ENCODE measurements at regions not wholly inside any gene's neighbourhood (a gene's known extent, or its start where the extent isn't known, plus 50 kb on each side); places are given as distances from the start of the nearest gene placed in this dataset.

DNA sequence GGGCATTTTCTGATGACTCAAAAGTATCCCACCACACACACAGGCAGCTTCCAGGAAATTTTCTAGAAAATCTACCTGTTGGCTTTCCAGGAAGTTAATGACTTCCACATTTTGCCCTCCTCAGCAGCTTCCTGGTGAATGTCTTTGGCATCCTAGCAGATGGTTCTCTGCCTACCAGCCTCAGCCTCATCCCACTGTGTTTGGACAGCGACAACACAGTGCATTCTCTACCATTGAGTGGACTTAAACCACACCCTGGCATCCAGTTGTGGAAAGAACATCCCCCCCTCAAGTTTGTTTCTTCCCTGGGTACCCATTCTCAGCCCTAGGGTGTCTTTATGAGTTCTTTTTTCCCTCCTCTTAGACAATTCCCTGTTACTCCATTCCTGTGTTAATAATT is 50.8 kb upstream of the GADL1 start:
- Histone ChIP-seq H3K79me2 (ENCODE audit: control insufficient read depth, insufficient read depth, low read length, poor library complexity) (no peaks in the 10 kb centered on the region), H3K4me2 (ENCODE audit: low read length) (no peak overlapping the region), H3K27me3 (ENCODE audit: insufficient read depth, low read length) (no peaks in the 10 kb centered on the region), H2BK12ac (ENCODE audit: low read length) (peak overlapping the region; percentile 72), H2BK120ac (ENCODE audit: insufficient read depth, low read length, poor library complexity) (no peak overlapping the region), H3K9ac (ENCODE audit: low read length) (no peak overlapping the region), H3K9me3 (ENCODE audit: insufficient read depth, low read depth, low read length) (no peaks in the 10 kb centered on the region), H2AK5ac (ENCODE audit: low read length) (no peak overlapping the region), H3K36me3 (ENCODE audit: control insufficient read depth in 1 of 2, insufficient read depth in 2 of 2, low read length in 2 of 2) (no peaks in the 10 kb centered on the region), H4K91ac (ENCODE audit: low read depth, low read length) (peak overlapping the region; percentile 45), H3K4me1 (ENCODE audit: control insufficient read depth in 1 of 2, insufficient read depth in 2 of 2, low read length in 2 of 2) (peaks cover 3 to 11% of the 10 kb centered on the region in 2 experiments), H3K27ac (ENCODE audit: low read depth, low read length) (peak overlapping the region; percentile 24), H2BK5ac (ENCODE audit: low read depth, low read length, poor library complexity) (peak overlapping the region; percentile 23), H3K4me3 (ENCODE audit: low read depth, low read length) (no peak overlapping the region), H3K4ac (ENCODE audit: low read depth, low read length) (no peak overlapping the region), H4K12ac (ENCODE audit: low read depth, low read length) (no peak overlapping the region), H4K8ac (ENCODE audit: low read depth, low read length) (peak overlapping the region; percentile 18), H2AFZ (ENCODE audit: insufficient read depth, low read length, poor library complexity) (no peak overlapping the region), H3K14ac (ENCODE audit: low read length) (no peak overlapping the region), H3K23ac (ENCODE audit: low read length) (no peak overlapping the region), H3K18ac (ENCODE audit: low read length) (no peak overlapping the region), H3K79me1 (ENCODE audit: low read length) (peaks cover 5% of the 10 kb centered on the region)
- DNase-seq, result no peak
- WGBS (ENCODE audit: extremely low coverage, insufficient coverage, insufficient read length), result no CpG with 5 or more reads among the region's 1 CpG

DNA sequence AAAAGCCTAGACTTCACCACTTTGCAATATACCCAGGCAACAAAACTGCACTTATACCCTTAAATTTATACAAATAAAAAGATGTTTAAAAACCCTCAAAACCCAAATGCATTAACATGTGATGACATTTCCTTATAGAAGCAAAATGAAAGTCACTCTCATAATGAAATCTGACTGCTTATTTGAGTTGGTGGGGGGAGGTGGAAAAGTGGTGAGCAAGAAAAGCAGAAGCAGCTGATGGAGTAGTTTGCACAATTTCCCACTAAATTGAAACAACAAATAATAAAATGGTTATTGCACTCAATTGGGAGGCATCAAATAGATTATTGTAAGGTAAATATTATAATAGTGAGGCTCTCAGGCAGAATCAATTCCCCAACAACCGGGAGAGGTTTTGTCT is 54.0 kb upstream of the GADL1 start:
- H3K36me3 ChIP-seq (ENCODE audit: control insufficient read depth in 1 of 2, insufficient read depth in 2 of 2, low read length in 2 of 2), result no peaks in the 10 kb centered on the region
- H3K79me2 ChIP-seq (ENCODE audit: control insufficient read depth, insufficient read depth, low read length, poor library complexity), result no peaks in the 10 kb centered on the region
- no peak overlapping the region for H4K12ac ChIP-seq (ENCODE audit: low read depth, low read length)
- no peak overlapping the region for H2BK12ac ChIP-seq (ENCODE audit: low read length)
- no peaks in the 10 kb centered on the region for H3K9me3 ChIP-seq (ENCODE audit: insufficient read depth, low read depth, low read length)
- no peak overlapping the region for H3K9ac ChIP-seq (ENCODE audit: low read length)
- H3K79me1 ChIP-seq (ENCODE audit: low read length), result peaks cover 5% of the 10 kb centered on the region
- H3K4me3 ChIP-seq (ENCODE audit: low read depth, low read length), result no peak overlapping the region
- no peak overlapping the region for H3K27ac ChIP-seq (ENCODE audit: low read depth, low read length)
- H2AFZ ChIP-seq (ENCODE audit: insufficient read depth, low read length, poor library complexity), result no peak overlapping the region
- no CpG with 5 or more reads among the region's 1 CpG for WGBS (ENCODE audit: extremely low coverage, insufficient coverage, insufficient read length)
- no peak overlapping the region for H3K23ac ChIP-seq (ENCODE audit: low read length)
- H2BK120ac ChIP-seq (ENCODE audit: insufficient read depth, low read length, poor library complexity), result no peak overlapping the region
- no peak overlapping the region for H2BK5ac ChIP-seq (ENCODE audit: low read depth, low read length, poor library complexity)
- no peak overlapping the region for H2AK5ac ChIP-seq (ENCODE audit: low read length)
- no peak overlapping the region for H3K18ac ChIP-seq (ENCODE audit: low read length)
- H4K91ac ChIP-seq (ENCODE audit: low read depth, low read length), result no peak overlapping the region
- no peak overlapping the region for H3K14ac ChIP-seq (ENCODE audit: low read length)
- H3K4ac ChIP-seq (ENCODE audit: low read depth, low read length), result no peak overlapping the region
- no peaks in the 10 kb centered on the region for H3K27me3 ChIP-seq (ENCODE audit: insufficient read depth, low read length)
- no peak overlapping the region for H3K4me2 ChIP-seq (ENCODE audit: low read length)
- peaks cover 3 to 11% of the 10 kb centered on the region in 2 experiments for H3K4me1 ChIP-seq (ENCODE audit: control insufficient read depth in 1 of 2, insufficient read depth in 2 of 2, low read length in 2 of 2)
- no peak for DNase-seq
- no peak overlapping the region for H4K8ac ChIP-seq (ENCODE audit: low read depth, low read length)

DNA sequence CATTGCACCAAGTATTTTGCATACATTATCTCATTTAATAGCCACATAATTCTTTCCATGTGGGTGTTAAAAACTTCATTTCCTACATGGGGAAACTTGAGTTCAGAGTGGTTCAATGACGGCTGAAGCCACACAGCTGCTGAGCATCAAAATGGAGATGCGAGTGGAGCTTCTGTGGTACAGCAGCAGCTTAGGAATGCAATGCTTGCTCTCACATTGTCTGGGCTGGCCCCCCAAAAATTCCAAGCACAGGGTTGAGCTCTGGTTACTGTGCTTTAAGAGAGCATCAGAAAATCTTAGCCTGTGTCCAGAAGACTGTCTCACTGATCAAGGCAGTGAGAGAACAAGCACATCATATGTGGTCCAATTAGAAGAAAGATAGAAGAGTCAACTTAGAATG is 57.4 kb upstream of the GADL1 start:
- no peaks in the 10 kb centered on the region for H3K27me3 ChIP-seq (ENCODE audit: insufficient read depth, low read length)
- H3K4me2 ChIP-seq (ENCODE audit: low read length), result no peak overlapping the region
- no peak overlapping the region for H4K8ac ChIP-seq (ENCODE audit: low read depth, low read length)
- no peak overlapping the region for H3K27ac ChIP-seq (ENCODE audit: low read depth, low read length)
- H3K79me1 ChIP-seq (ENCODE audit: low read length), result no peaks in the 10 kb centered on the region
- no peak overlapping the region for H2BK5ac ChIP-seq (ENCODE audit: low read depth, low read length, poor library complexity)
- H2BK120ac ChIP-seq (ENCODE audit: insufficient read depth, low read length, poor library complexity), result no peak overlapping the region
- WGBS (ENCODE audit: extremely low coverage, insufficient coverage, insufficient read length), result no CpG with 5 or more reads among the region's 2 CpGs
- no peak overlapping the region for H3K4me3 ChIP-seq (ENCODE audit: low read depth, low read length)
- no peak overlapping the region for H3K9ac ChIP-seq (ENCODE audit: low read length)
- no peak overlapping the region for H4K91ac ChIP-seq (ENCODE audit: low read depth, low read length)
- no peak for DNase-seq
- no peak overlapping the region for H2AFZ ChIP-seq (ENCODE audit: insufficient read depth, low read length, poor library complexity)
- no peaks in the 10 kb centered on the region for H3K4me1 ChIP-seq (ENCODE audit: control insufficient read depth in 1 of 2, insufficient read depth in 2 of 2, low read length in 2 of 2)
- H3K18ac ChIP-seq (ENCODE audit: low read length), result no peak overlapping the region
- no peaks in the 10 kb centered on the region for H3K79me2 ChIP-seq (ENCODE audit: control insufficient read depth, insufficient read depth, low read length, poor library complexity)
- H4K12ac ChIP-seq (ENCODE audit: low read depth, low read length), result no peak overlapping the region
- H2BK12ac ChIP-seq (ENCODE audit: low read length), result no peak overlapping the region
- no peaks in the 10 kb centered on the region for H3K9me3 ChIP-seq (ENCODE audit: insufficient read depth, low read depth, low read length)
- H2AK5ac ChIP-seq (ENCODE audit: low read length), result no peak overlapping the region
- H3K14ac ChIP-seq (ENCODE audit: low read length), result no peak overlapping the region
- no peaks in the 10 kb centered on the region for H3K36me3 ChIP-seq (ENCODE audit: control insufficient read depth in 1 of 2, insufficient read depth in 2 of 2, low read length in 2 of 2)
- H3K23ac ChIP-seq (ENCODE audit: low read length), result no peak overlapping the region
- H3K4ac ChIP-seq (ENCODE audit: low read depth, low read length), result no peak overlapping the region

DNA sequence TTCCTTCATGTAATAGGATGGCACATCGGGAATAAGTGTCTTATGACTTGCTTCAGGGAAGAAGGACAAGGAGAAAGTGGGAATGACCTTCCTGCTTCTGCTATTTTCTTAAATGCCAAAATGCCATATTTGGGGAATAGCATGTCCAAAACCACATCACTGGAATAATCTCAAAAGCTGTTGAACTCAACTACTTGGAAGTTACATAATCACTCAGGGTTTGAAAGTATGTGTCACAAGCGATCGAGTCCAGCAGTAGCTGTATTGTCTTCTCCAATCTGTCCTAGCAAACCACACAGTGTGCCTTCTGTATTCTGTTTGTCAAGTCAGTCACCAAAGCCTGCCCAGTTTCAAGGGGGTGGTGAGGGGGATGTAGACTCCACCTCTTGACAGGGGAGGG is 58.3 kb upstream of the GADL1 start:
- H3K79me2 ChIP-seq (ENCODE audit: control insufficient read depth, insufficient read depth, low read length, poor library complexity), result no peaks in the 10 kb centered on the region
- no peak overlapping the region for H4K8ac ChIP-seq (ENCODE audit: low read depth, low read length)
- no peak overlapping the region for H3K4me3 ChIP-seq (ENCODE audit: low read depth, low read length)
- no peak overlapping the region for H3K14ac ChIP-seq (ENCODE audit: low read length)
- H3K18ac ChIP-seq (ENCODE audit: low read length), result no peak overlapping the region
- H3K27ac ChIP-seq (ENCODE audit: low read depth, low read length), result no peak overlapping the region
- no peak overlapping the region for H3K4me2 ChIP-seq (ENCODE audit: low read length)
- H3K27me3 ChIP-seq (ENCODE audit: insufficient read depth, low read length), result no peaks in the 10 kb centered on the region
- H2AK5ac ChIP-seq (ENCODE audit: low read length), result no peak overlapping the region
- no peak overlapping the region for H2BK120ac ChIP-seq (ENCODE audit: insufficient read depth, low read length, poor library complexity)
- no peak overlapping the region for H3K23ac ChIP-seq (ENCODE audit: low read length)
- no peaks in the 10 kb centered on the region for H3K36me3 ChIP-seq (ENCODE audit: control insufficient read depth in 1 of 2, insufficient read depth in 2 of 2, low read length in 2 of 2)
- no peaks in the 10 kb centered on the region for H3K9me3 ChIP-seq (ENCODE audit: insufficient read depth, low read depth, low read length)
- no peak overlapping the region for H4K12ac ChIP-seq (ENCODE audit: low read depth, low read length)
- DNase-seq, result peak in 1 of 2 donors; percentile 16
- WGBS (ENCODE audit: extremely low coverage, insufficient coverage, insufficient read length), result no CpG with 5 or more reads among the region's 3 CpGs
- no peak overlapping the region for H2AFZ ChIP-seq (ENCODE audit: insufficient read depth, low read length, poor library complexity)
- H3K4ac ChIP-seq (ENCODE audit: low read depth, low read length), result no peak overlapping the region
- no peaks in the 10 kb centered on the region for H3K79me1 ChIP-seq (ENCODE audit: low read length)
- no peak overlapping the region for H4K91ac ChIP-seq (ENCODE audit: low read depth, low read length)
- H2BK5ac ChIP-seq (ENCODE audit: low read depth, low read length, poor library complexity), result no peak overlapping the region
- no peak overlapping the region for H2BK12ac ChIP-seq (ENCODE audit: low read length)
- no peak overlapping the region for H3K9ac ChIP-seq (ENCODE audit: low read length)
- no peaks in the 10 kb centered on the region for H3K4me1 ChIP-seq (ENCODE audit: control insufficient read depth in 1 of 2, insufficient read depth in 2 of 2, low read length in 2 of 2)

Measured in trophoblast cell (in vitro differentiated cells and primary cell).